Parathyroid adenoma (tissue), 2 donors: ENCODE measurements at regions not wholly inside any gene's neighbourhood (a gene's known extent, or its start where the extent isn't known, plus 50 kb on each side); places are given as distances from the start of the nearest gene placed in this dataset.

Source experiments
- H2AFZ ChIP-seq: fragments of 300-600 bp; sonication (generic); one replicate; pipeline ENCODE4 v1.7.0; 2017; ENCODE audit warnings: antibody characterized with exemption, mild to moderate bottlenecking
- H3K27ac ChIP-seq: fragments of 300-600 bp; sonication (generic); one replicate; pipeline ENCODE4 v1.7.0; 2017
- H3K27me3 ChIP-seq: fragments of 300-600 bp; sonication (generic); one replicate; pipeline ENCODE4 v1.7.0; 2017; ENCODE audit warnings: low read length; ENCODE audit not compliant: control insufficient read depth, insufficient read depth
- H3K36me3 ChIP-seq: fragments of 300-600 bp; sonication (generic); one replicate; pipeline ENCODE4 v1.7.0; 2017; ENCODE audit warnings: low read length; ENCODE audit not compliant: control insufficient read depth, insufficient read depth
- H3K4me1 ChIP-seq: fragments of 300-600 bp; sonication (generic); one replicate; pipeline ENCODE4 v1.7.0; 2017; ENCODE audit warnings: control low read depth
- H3K4me2 ChIP-seq: fragments of 300-600 bp; sonication (generic); one replicate; pipeline ENCODE4 v1.7.0; 2017; ENCODE audit warnings: low read length
- H3K4me3 ChIP-seq: fragments of 300-600 bp; sonication (generic); one replicate; pipeline ENCODE4 v1.7.0; 2017; ENCODE audit warnings: low read depth, low read length
- H3K79me2 ChIP-seq: fragments of 300-600 bp; sonication (generic); one replicate; pipeline ENCODE4 v1.7.0; 2017; ENCODE audit warnings: control low read depth
- H3K9ac ChIP-seq: fragments of 300-600 bp; sonication (generic); one replicate; pipeline ENCODE4 v1.7.0; 2017; ENCODE audit warnings: mild to moderate bottlenecking
- H3K9me3 ChIP-seq: fragments of 300-600 bp; sonication (generic); one replicate; pipeline ENCODE4 v1.7.0; 2017; ENCODE audit warnings: low read length; ENCODE audit not compliant: control insufficient read depth
- CTCF ChIP-seq: fragments of 300-600 bp; sonication (generic); IDR thresholded peaks from one replicate; pipeline ENCODE4 v1.7.0; 2017; ENCODE audit warnings: antibody characterized with exemption, mild to moderate bottlenecking
- donor health status: primary hyperparathyroidism.

GRCh38 chr5:152623951-152624350, 218.9 kb upstream of the NMUR2 start:
- no peak overlapping the region for H3K4me2 ChIP-seq

GRCh38 chr5:152625696-152626095, 220.6 kb upstream of the NMUR2 start:
- no peak overlapping the region for H3K4me2 ChIP-seq
- H2AFZ ChIP-seq: no peak overlapping the region
- no peaks in the 10 kb centered on the region for H3K36me3 ChIP-seq
- no peak overlapping the region for H3K27ac ChIP-seq
- no peaks in the 10 kb centered on the region for H3K4me1 ChIP-seq
- H3K79me2 ChIP-seq: no peaks in the 10 kb centered on the region
- no peaks in the 10 kb centered on the region for H3K9me3 ChIP-seq
- no peak for TF ChIP-seq CTCF
- H3K9ac ChIP-seq: no peak overlapping the region
- no peak overlapping the region for H3K4me3 ChIP-seq
- H3K27me3 ChIP-seq: no peaks in the 10 kb centered on the region

More at GRCh38 chr5:152623951-152624350, 218.9 kb upstream of the NMUR2 start:
- Histone ChIP-seq H3K27ac (no peak overlapping the region), H3K9ac (no peak overlapping the region), H3K4me3 (no peak overlapping the region), H2AFZ (no peak overlapping the region), H3K36me3 (no peaks in the 10 kb centered on the region), H3K4me1 (no peaks in the 10 kb centered on the region), H3K79me2 (no peaks in the 10 kb centered on the region), H3K9me3 (no peaks in the 10 kb centered on the region), H3K27me3 (no peaks in the 10 kb centered on the region)
- TF ChIP-seq CTCF: no peak

- Histone ChIP-seq H3K27ac (no peak overlapping the region), H3K36me3 (no peaks in the 10 kb centered on the region), H3K79me2 (no peaks in the 10 kb centered on the region), H3K9ac (no peak overlapping the region), H3K4me3 (no peak overlapping the region), H2AFZ (no peak overlapping the region), H3K4me2 (no peak overlapping the region), H3K4me1 (no peaks in the 10 kb centered on the region), H3K27me3 (no peaks in the 10 kb centered on the region), H3K9me3 (no peaks in the 10 kb centered on the region)
- no peak for TF ChIP-seq CTCF
These were observed 226.1 kb upstream of the NMUR2 start for GRCh38 chr5:152631221-152631620.

GRCh38 chr5:152632360-152632759, 227.3 kb upstream of the NMUR2 start:
- H2AFZ ChIP-seq: no peak overlapping the region
- no peak overlapping the region for H3K4me3 ChIP-seq
- H3K9ac ChIP-seq: no peak overlapping the region
- no peaks in the 10 kb centered on the region for H3K79me2 ChIP-seq
- no peaks in the 10 kb centered on the region for H3K27me3 ChIP-seq
- H3K4me2 ChIP-seq: no peak overlapping the region
- H3K9me3 ChIP-seq: no peaks in the 10 kb centered on the region
- no peak overlapping the region for H3K27ac ChIP-seq
- H3K4me1 ChIP-seq: no peaks in the 10 kb centered on the region
- TF ChIP-seq CTCF: no peak
- no peaks in the 10 kb centered on the region for H3K36me3 ChIP-seq

GRCh38 chr5:152634586-152634985, 229.5 kb upstream of the NMUR2 start:
- H3K9me3 ChIP-seq: no peaks in the 10 kb centered on the region
- H3K36me3 ChIP-seq: no peaks in the 10 kb centered on the region
- no peak overlapping the region for H3K9ac ChIP-seq
- no peaks in the 10 kb centered on the region for H3K27me3 ChIP-seq
- H3K79me2 ChIP-seq: no peaks in the 10 kb centered on the region
- H3K4me1 ChIP-seq: no peaks in the 10 kb centered on the region
- no peak overlapping the region for H3K4me2 ChIP-seq
- no peak overlapping the region for H3K4me3 ChIP-seq
- no peak overlapping the region for H3K27ac ChIP-seq
- H2AFZ ChIP-seq: no peak overlapping the region
- no peak for TF ChIP-seq CTCF
